Sigmoid colon (tissue), 4 donors: ENCODE measurements at regions not wholly inside any gene's neighbourhood (a gene's known extent, or its start where the extent isn't known, plus 50 kb on each side); places are given as distances from the start of the nearest gene placed in this dataset.

Source experiments
- EP300 ChIP-seq, 4 donors: sonication (generic); formaldehyde crosslinking; IDR thresholded peaks; one replicate each; pipeline ENCODE4 v1.6.1; 2017; ENCODE audit warnings: antibody characterized with exemption in 4 of 4
- POLR2A ChIP-seq, 2 donors: fragments of 450-650 bp; IDR thresholded peaks; one replicate each; pipeline ENCODE4 v1.6.1; 2016; ENCODE audit warnings: antibody characterized with exemption in 2 of 2, mild to moderate bottlenecking in 2 of 2, moderate library complexity in 2 of 2
- POLR2AphosphoS5 ChIP-seq, 4 donors: sonication (generic); formaldehyde crosslinking; IDR thresholded peaks; one replicate each; pipeline ENCODE4 v1.6.1; 2017; ENCODE audit warnings: antibody characterized with exemption in 4 of 4
- TF ChIP-seq, protein P1 (sequence below), 4 experiments: fragments of 450-650 bp in 3 of 4; fragments of 200-600 bp in 1 of 4; IDR thresholded peaks; one replicate each; pipeline ENCODE4 v1.5.1; 2016 to 2019; ENCODE audit warnings: antibody characterized with exemption in 4 of 4, mild to moderate bottlenecking in 3 of 4, moderate library complexity in 2 of 4

DNA sequence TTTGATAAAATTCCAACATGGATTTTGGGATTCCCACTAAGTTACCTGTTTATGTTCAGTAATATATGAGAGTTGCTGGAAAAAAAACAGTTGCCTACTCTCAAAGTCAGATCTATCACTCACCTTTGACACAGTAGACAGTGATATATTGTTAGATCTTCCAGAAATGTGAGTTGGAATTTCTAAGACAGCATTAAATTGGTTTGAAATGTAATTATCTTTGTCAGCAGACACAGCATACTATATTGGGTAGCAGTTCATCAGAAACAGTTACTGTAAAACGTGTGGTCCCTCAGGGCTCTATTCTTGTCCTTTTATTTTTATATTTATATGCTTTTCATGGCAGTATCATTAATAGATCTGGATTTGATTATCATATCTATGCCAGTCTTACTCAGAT, 433.6 kb upstream of the ARRDC3 start:
- TF ChIP-seq, protein P1, sequence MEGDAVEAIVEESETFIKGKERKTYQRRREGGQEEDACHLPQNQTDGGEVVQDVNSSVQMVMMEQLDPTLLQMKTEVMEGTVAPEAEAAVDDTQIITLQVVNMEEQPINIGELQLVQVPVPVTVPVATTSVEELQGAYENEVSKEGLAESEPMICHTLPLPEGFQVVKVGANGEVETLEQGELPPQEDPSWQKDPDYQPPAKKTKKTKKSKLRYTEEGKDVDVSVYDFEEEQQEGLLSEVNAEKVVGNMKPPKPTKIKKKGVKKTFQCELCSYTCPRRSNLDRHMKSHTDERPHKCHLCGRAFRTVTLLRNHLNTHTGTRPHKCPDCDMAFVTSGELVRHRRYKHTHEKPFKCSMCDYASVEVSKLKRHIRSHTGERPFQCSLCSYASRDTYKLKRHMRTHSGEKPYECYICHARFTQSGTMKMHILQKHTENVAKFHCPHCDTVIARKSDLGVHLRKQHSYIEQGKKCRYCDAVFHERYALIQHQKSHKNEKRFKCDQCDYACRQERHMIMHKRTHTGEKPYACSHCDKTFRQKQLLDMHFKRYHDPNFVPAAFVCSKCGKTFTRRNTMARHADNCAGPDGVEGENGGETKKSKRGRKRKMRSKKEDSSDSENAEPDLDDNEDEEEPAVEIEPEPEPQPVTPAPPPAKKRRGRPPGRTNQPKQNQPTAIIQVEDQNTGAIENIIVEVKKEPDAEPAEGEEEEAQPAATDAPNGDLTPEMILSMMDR (IDR thresholded peaks at IDR 0.05) = no peak
- TF ChIP-seq POLR2A (IDR thresholded peaks at IDR 0.05) = no peak
- no peak for TF ChIP-seq POLR2AphosphoS5 (IDR thresholded peaks at IDR 0.05)
- TF ChIP-seq EP300 (IDR thresholded peaks at IDR 0.05) = no peak
